NCI-H128 (cell line): ENCODE measurements at regions not wholly inside any gene's neighbourhood (a gene's known extent, or its start where the extent isn't known, plus 50 kb on each side); places are given as distances from the start of the nearest gene placed in this dataset.
"Not testable (repeated sequence)": the region's sequence is repeated elsewhere in the genome, so short reads cannot be mapped to it uniquely, and the experiment has no call there.

Experiments used
- DNase-seq: peaks from one replicate; lab custom pipeline; 2025; ENCODE audit not compliant: unreplicated experiment; lab: John Stamatoyannopoulos, UW

GRCh38 chr4:124432500-124432899 lies 280.0 kb downstream of the ANKRD50 start:
- DNase-seq, result no peak

DNA sequence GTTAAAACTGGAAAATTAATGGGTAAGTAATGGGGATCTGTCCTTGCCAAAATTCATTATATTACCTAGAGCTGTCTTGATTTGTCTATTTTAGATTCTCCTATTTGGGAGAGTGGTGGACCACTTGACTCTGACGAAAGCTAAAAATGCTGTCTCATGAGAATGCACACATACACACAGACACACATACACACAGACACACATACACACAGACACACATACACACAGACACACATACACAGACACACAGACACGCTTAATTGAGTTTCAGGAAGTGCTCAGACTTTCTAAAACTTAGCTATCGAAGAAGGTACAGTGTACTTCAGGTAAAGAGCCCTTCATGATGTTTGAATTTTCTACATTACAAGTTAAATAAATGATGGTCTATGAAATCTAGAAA lies 279.5 kb downstream of the ANKRD50 start:
- DNase-seq, result no peak

DNA sequence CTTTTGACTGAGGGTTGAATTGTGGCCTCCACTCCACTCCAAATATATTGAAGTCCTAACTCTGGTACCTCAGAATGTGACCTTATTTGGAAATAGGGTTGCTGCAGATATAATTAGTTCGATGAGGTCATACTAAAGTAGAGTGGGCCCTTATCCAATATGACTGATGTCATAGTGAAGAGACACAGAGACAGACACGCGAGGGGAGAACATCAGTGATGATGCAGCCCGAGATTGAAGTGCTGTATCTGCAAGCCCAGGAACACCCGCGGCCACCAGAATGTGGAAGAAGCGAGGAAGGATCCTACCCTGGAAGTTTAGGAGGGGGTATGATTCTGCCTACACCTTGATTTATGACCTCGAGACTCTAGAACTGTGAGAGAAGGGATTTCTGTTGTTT lies 279.0 kb downstream of the ANKRD50 start:
- DNase-seq, result no peak

GRCh38 chr4:124435274-124435950 lies 277.1 kb downstream of the ANKRD50 start:
- no peak for DNase-seq

DNA sequence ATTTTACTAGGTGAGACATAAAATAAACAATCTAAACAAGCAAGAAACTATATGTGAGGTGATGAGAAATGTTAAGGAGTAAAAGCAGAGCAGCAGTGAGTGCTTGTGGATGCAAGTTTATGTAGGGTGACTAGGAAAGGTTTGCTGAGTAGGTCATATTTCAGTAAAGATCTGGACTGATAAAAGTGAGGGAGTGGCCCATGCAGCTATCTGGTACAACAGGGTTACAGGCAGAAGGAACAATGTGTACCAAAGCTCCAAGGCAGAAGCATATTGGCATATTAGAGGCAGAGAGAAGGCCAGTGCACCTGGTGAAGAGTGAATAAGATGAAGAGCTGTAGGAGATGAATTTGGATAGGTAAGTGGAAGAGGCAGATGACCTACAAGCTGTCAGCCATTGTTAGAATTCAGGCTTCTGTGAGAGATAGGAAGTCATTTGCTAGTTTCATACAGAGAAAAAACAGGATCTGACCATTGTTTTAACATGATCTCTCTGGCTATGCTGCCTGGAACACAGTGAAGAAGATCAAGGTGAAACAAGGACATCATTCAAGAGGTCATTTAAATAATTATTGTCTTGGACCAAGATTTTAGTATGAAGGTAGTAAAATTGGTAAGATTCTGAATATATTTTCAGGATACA lies 274.6 kb downstream of the ANKRD50 start:
- no peak for DNase-seq

GRCh38 chr4:124445071-124445470 lies 267.5 kb downstream of the ANKRD50 start:
- no peak for DNase-seq

DNA sequence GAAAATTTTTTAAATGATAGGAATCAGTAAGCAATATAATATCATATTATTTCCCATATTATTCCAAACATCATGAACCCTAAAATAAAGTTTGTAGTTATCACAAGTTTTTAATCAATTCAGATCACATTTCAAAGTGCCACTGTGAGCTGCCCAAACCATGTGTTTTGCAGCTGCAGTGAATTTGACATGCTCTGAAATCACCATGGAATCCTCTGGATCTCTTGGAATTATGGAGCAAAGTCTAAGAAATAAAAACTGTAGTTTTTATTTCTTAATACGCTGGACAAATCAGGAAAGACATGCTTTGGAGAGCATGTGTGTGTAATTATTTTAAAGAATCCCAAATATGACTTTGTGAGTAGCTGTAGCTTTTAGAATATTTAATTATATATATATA lies 262.7 kb downstream of the ANKRD50 start:
- no peak for DNase-seq

- no peak for DNase-seq
These were observed 261.7 kb downstream of the ANKRD50 start for GRCh38 chr4:124450851-124451250.

GRCh38 chr4:124454772-124455270 lies 257.7 kb downstream of the ANKRD50 start:
- no peak for DNase-seq

GRCh38 chr4:124455671-124456070 lies 256.9 kb downstream of the ANKRD50 start:
- DNase-seq, result no peak

DNA sequence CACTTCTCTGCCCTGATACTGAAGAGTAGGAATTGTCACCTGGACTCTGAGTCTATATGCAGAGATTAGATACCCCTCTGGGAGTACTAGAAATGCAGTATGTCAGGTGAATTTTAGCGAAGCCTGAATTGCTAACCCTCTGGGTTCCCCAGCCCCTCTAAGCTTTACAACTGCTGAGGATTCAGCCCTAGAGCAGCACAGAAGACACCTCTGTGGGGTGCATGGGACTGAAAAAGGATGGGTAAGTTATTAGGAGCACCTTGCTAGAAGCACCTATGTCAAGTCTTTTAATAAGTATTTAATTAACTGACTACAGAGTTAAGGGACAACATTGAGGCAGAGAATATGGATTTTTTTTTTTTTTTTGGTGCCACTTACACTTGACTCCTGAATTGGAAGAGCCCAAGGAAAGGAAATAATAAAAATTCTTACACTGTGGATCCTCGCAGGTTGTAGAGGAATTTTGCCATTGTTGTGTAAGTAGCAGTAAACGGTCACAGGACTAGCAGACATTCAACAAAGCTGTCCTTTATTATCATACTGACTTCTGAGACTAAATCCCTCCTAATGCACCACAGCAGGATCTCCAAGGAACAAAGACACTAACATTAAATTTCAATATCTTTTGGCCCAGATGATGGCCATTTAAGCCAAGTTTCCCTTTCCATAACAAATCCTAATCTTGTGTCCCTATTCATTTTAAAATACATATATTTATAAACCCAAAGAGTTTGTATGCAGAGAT lies 253.2 kb downstream of the ANKRD50 start:
- no peak for DNase-seq

- no peak for DNase-seq
These were observed 252.6 kb downstream of the ANKRD50 start for GRCh38 chr4:124459941-124460310.

GRCh38 chr4:124461592-124461991 lies 250.9 kb downstream of the ANKRD50 start:
- not testable (repeated sequence) for DNase-seq

GRCh38 chr4:124462954-124463828 lies 249.3 kb downstream of the ANKRD50 start:
- no peak for DNase-seq

GRCh38 chr4:124464836-124465235 lies 247.7 kb downstream of the ANKRD50 start:
- DNase-seq, result no peak

DNA sequence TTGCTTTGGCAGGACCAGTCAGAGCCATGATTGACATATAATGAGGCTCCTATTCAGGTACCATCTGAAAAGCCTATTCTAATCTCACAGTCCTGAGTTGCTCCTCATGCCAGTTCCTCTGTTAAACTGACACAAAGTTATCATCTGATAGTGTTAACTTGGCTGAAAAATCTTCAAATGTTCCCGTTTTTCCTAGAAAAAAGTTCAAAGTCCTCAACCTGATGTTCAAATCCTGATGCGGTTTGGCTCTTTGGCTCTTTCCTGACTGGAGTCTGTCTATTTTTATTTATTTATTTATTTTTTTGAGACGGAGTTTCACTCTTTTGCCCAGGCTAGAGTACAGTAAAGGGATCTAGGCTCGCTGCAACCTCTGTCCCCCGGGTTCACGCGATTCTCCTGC lies 244.2 kb downstream of the ANKRD50 start:
- DNase-seq, result no peak

GRCh38 chr4:124469981-124470380 lies 242.6 kb downstream of the ANKRD50 start:
- DNase-seq, result no peak

GRCh38 chr4:124478470-124478869 lies 234.1 kb downstream of the ANKRD50 start:
- DNase-seq, result no peak

DNA sequence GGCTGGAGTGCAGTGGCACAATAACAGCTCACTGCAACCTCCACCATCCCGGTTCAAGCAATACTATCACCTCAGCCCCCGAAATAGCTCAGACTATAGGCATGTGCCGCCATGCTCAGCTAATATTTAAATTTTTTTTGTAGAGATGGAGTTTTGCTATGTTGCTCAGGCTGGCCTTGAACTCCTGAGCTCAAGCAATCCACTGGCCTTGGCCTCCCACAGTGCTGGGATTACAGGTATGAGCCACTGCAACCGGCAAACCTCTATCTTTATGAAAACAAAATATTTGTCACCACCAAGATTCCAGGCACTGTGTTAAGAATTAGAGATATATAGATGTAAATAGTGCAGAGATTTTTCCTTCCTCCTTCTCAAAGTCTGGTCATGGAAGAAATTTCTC lies 232.5 kb downstream of the ANKRD50 start:
- no peak for DNase-seq

DNA sequence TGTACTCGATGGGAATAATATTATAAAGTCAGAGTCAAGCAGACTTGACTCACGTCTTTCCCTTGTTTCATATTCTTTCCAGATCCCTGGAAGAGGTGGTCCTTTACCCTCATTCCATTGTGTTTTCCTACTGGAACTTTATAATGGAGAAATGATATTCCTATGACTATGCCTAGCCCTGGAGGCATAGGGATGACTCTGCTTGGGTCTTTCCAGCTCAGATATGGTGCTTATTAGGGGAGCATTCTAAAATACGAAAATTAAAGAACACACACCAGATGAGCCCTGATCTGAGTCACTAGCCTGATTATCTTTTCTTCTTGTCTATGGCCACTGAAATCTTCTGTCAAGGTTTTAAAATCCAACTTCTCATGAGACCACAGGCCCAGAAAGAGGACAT lies 231.4 kb downstream of the ANKRD50 start:
- DNase-seq, result no peak
